Stimulated activated effector memory CD8-positive, alpha-beta T cell treated with anti-CD3 and anti-CD28 coated beads, Interleukin-12 subunit alpha, Interleukin-12 subunit beta, amount 100 ng/mL, for 72 hours (primary cell): ENCODE measurements at regions not wholly inside any gene's neighbourhood (a gene's known extent, or its start where the extent isn't known, plus 50 kb on each side); places are given as distances from the start of the nearest gene placed in this dataset.

ENCODE experiments used
- ATAC-seq: fragments of 150-1000 bp; cut with Tn5 transposase; 2 replicates; pipeline ENCODE4 v1.10.0; 2021
- DNase-seq, 2 donors: peaks; one replicate each; pipeline ENCODE4 v3.0.0; 2021 to 2022; ENCODE audit warnings: low spot score in 2 of 2
- H3K27ac Mint-ChIP-seq: one replicate; pipeline ENCODE4 v1.8.0; 2022; ENCODE audit warnings: mild to moderate bottlenecking, mixed read lengths
- H3K36me3 Mint-ChIP-seq: one replicate; pipeline ENCODE4 v1.8.0; 2022; ENCODE audit warnings: mild to moderate bottlenecking, mixed read lengths
- H3K4me1 Mint-ChIP-seq: one replicate; pipeline ENCODE4 v1.8.0; 2022; ENCODE audit warnings: mixed read lengths
- H3K4me3 Mint-ChIP-seq: one replicate; pipeline ENCODE4 v1.8.0; 2022; ENCODE audit warnings: mild to moderate bottlenecking, mixed read lengths
- H3K9me3 Mint-ChIP-seq: one replicate; pipeline ENCODE4 v1.8.0; 2022; ENCODE audit warnings: mixed read lengths

- Mint-ChIP-seq H3K27ac (no peak overlapping the region), H3K9me3 (no peaks in the 10 kb centered on the region), H3K36me3 (no peaks in the 10 kb centered on the region), H3K4me3 (no peak overlapping the region), H3K4me1 (no peaks in the 10 kb centered on the region)
- no peak for DNase-seq
- ATAC-seq: no peak
Observed at GRCh38 chr5:14063138-14063537, 80.0 kb upstream of the TRIO start.

DNA sequence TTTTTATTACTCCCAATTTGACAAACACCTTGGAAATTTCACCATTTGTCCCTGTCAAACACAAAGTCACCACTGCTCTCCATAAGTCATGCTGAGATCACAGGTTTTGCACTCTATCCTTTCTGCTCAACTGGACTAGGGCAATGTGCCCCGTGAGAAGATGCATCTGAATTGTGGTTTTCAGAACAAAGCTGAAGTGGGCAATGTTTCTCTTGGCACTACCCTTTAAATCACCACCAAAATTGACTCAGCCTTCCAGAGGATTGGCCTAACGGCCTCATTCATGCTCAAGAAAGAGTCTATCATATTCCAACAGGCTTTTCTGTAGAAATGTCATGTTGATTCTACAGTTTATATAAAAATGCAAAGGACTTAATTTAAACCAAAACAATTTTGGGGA lies 81.0 kb upstream of the TRIO start:
- H3K4me1 Mint-ChIP-seq: no peaks in the 10 kb centered on the region
- no peak overlapping the region for H3K4me3 Mint-ChIP-seq
- ATAC-seq (no peak), DNase-seq (no peak)
- no peaks in the 10 kb centered on the region for H3K36me3 Mint-ChIP-seq
- no peak overlapping the region for H3K27ac Mint-ChIP-seq
- no peaks in the 10 kb centered on the region for H3K9me3 Mint-ChIP-seq

- no peak overlapping the region for H3K4me3 Mint-ChIP-seq
- no peak for ATAC-seq
- no peaks in the 10 kb centered on the region for H3K4me1 Mint-ChIP-seq
- H3K9me3 Mint-ChIP-seq: no peaks in the 10 kb centered on the region
- H3K27ac Mint-ChIP-seq: no peak overlapping the region
- no peak for DNase-seq
- no peaks in the 10 kb centered on the region for H3K36me3 Mint-ChIP-seq
Observed at GRCh38 chr5:14061106-14061505, 82.0 kb upstream of the TRIO start.

- H3K27ac Mint-ChIP-seq: no peak overlapping the region
- DNase-seq: no peak
- H3K9me3 Mint-ChIP-seq: no peaks in the 10 kb centered on the region
- H3K4me3 Mint-ChIP-seq: no peak overlapping the region
- ATAC-seq: no peak
- H3K36me3 Mint-ChIP-seq: no peaks in the 10 kb centered on the region
- H3K4me1 Mint-ChIP-seq: no peaks in the 10 kb centered on the region
Observed at GRCh38 chr5:14060218-14060617, 82.9 kb upstream of the TRIO start.

- H3K9me3 Mint-ChIP-seq: no peaks in the 10 kb centered on the region
- H3K4me1 Mint-ChIP-seq: no peaks in the 10 kb centered on the region
- ATAC-seq (no peak), DNase-seq (no peak)
- H3K27ac Mint-ChIP-seq: no peak overlapping the region
- H3K4me3 Mint-ChIP-seq: no peak overlapping the region
- no peaks in the 10 kb centered on the region for H3K36me3 Mint-ChIP-seq
Observed at GRCh38 chr5:14059810-14060209, 83.3 kb upstream of the TRIO start.

- Mint-ChIP-seq H3K9me3 (no peaks in the 10 kb centered on the region), H3K36me3 (no peaks in the 10 kb centered on the region), H3K4me1 (no peaks in the 10 kb centered on the region), H3K4me3 (no peak overlapping the region), H3K27ac (no peak overlapping the region)
- no peak for ATAC-seq
- DNase-seq: no peak
Observed at GRCh38 chr5:14057289-14057688, 85.9 kb upstream of the TRIO start.

- H3K27ac Mint-ChIP-seq: no peak overlapping the region
- no peaks in the 10 kb centered on the region for H3K4me1 Mint-ChIP-seq
- H3K36me3 Mint-ChIP-seq: no peaks in the 10 kb centered on the region
- ATAC-seq (no peak), DNase-seq (no peak)
- H3K4me3 Mint-ChIP-seq: no peak overlapping the region
- H3K9me3 Mint-ChIP-seq: no peaks in the 10 kb centered on the region
Observed at GRCh38 chr5:14056039-14056438, 87.1 kb upstream of the TRIO start.

DNA sequence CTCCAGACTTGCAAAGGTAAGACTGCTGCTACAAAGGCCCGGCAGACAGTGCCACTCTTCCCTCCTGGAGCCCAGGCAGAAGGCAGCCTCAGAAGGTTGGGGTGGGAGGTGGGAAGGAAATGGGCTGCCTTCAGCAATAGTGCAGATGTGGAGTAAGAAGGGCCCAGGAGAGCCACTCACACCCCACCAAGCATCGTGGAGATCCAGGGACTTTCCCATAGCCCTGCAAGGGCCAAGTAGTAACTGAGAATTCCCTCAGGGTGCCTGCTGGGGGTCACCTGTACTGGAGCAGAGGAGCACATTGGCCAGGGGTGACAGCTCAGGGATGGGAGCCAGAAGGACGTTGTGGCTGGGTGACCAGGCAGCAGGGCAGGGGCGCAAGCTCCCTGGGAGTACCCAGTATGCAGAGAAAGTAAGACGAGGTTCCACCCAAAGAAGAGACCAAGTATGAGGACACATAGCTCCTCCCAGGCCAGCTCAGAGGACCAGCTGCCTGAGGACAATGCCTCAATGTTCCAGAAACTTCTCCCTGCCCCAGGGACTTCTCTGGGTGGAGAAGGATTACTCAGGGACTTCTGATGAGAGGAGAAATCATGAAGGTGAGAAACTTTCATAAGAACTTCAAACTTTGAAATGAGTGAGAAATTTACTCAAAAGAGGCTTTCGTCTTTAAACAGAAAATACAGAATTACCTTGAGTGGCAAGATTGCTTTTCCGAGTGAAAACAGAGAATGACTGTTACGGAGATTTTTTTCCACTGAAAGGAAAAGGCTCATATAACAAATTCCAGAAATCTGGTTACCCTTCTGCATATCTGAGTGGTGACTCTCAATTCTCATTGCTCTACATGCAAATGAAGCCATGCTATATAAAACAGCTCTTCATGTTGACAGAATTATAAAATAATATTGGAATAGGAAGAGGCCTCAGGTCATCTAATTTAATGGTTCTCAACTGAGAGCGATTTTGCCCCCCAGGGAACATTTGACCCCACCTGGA lies 87.9 kb upstream of the TRIO start:
- no peaks in the 10 kb centered on the region for H3K36me3 Mint-ChIP-seq
- ATAC-seq (no peak), DNase-seq (no peak)
- H3K9me3 Mint-ChIP-seq: no peaks in the 10 kb centered on the region
- H3K4me3 Mint-ChIP-seq: no peak overlapping the region
- H3K4me1 Mint-ChIP-seq: no peaks in the 10 kb centered on the region
- H3K27ac Mint-ChIP-seq: no peak overlapping the region

GRCh38 chr5:14054111-14054854 lies 88.9 kb upstream of the TRIO start:
- ATAC-seq: no peak
- Mint-ChIP-seq H3K4me3 (no peak overlapping the region), H3K9me3 (no peaks in the 10 kb centered on the region), H3K36me3 (no peaks in the 10 kb centered on the region), H3K27ac (no peak overlapping the region), H3K4me1 (no peaks in the 10 kb centered on the region)
- no peak for DNase-seq

- Mint-ChIP-seq H3K4me1 (no peaks in the 10 kb centered on the region), H3K9me3 (no peaks in the 10 kb centered on the region), H3K27ac (no peak overlapping the region), H3K4me3 (no peak overlapping the region), H3K36me3 (no peaks in the 10 kb centered on the region)
- no peak for ATAC-seq
- DNase-seq: no peak
Observed at GRCh38 chr5:14050821-14051220, 92.3 kb upstream of the TRIO start.

DNA sequence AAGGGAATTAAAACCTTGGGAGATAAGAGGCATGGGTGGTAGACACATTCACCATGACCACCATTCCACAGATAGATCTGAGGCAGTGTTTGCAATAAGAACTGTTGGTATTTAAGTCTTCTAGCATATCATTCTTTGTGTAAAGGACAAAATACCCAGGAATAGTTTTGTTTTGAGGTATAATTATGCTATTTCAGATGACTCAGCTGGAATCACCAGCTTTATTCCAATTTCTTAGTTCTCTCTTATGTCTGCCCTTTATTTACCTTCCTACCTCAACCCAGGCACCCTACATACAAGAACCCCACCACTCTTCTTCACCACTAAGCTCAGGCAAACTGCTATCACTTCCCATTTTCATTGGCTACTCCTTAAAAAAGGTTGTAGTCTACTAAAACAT lies 94.7 kb upstream of the TRIO start:
- no peaks in the 10 kb centered on the region for H3K4me1 Mint-ChIP-seq
- H3K36me3 Mint-ChIP-seq: no peaks in the 10 kb centered on the region
- H3K27ac Mint-ChIP-seq: no peak overlapping the region
- H3K9me3 Mint-ChIP-seq: peaks cover 2% of the 10 kb centered on the region
- ATAC-seq (no peak), DNase-seq (no peak)
- H3K4me3 Mint-ChIP-seq: no peak overlapping the region

DNA sequence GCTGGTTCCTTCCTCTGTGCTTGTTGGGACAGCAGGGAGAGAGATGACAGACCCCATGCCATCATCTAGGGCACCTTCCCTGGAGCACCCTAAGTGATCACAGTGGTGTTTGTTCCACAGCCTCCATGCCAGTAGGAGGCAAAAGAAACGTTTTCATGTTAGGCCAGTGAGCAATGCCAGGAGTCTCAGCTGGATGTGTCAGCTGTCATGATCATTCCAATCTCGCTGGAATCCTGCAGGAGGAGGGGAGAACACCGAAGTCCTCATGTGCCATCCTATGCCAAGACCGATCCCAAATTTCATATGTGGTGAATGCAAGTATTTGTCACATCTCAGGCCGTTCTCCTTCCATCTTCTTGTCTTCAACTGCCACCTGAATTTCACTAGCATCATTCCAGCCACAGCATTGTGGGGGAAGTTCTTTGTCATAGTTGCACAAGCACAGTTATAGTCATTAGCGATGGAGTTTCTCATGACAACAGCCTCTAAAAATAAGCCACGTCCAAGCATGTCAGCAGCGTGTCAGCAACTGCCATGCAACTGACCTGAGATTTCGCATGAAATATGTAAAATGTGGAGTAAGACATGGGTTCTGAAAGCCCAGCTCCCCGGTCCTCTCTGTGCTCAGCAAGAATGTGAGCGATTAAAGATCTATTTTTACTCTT lies 97.2 kb upstream of the DNAH5 start:
- Mint-ChIP-seq H3K27ac (no peak overlapping the region), H3K4me3 (no peak overlapping the region), H3K4me1 (no peaks in the 10 kb centered on the region), H3K9me3 (peaks cover 2% of the 10 kb centered on the region), H3K36me3 (no peaks in the 10 kb centered on the region)
- ATAC-seq (no peak), DNase-seq (no peak)

- no peak for ATAC-seq
- H3K9me3 Mint-ChIP-seq: peaks cover 2% of the 10 kb centered on the region
Observed at GRCh38 chr5:14040542-14040941, 96.1 kb upstream of the DNAH5 start.

DNA sequence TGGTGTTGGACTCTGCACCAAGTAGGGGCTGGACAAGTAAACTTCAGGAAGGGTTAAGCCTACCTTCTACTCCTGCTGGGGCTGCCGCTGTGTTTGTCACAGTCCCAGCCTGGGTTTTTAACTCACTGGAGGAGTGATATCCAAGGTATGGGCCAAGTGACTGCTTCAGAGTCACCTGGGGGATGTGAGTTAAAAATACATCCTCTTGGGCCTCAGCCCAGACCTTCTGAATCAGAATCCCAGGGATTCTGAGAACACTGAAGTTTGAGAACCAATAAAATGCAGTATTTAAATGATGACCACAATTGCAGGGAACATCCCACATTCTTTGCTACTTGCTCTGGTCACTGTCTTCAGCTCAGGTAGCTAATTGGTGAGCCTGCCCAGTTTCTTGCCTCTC lies 95.1 kb upstream of the DNAH5 start:
- Mint-ChIP-seq H3K36me3 (no peaks in the 10 kb centered on the region), H3K4me1 (no peaks in the 10 kb centered on the region), H3K9me3 (peaks cover 2% of the 10 kb centered on the region), H3K27ac (no peak overlapping the region), H3K4me3 (no peak overlapping the region)
- DNase-seq (no peak), ATAC-seq (no peak)

More at GRCh38 chr5:14040542-14040941, 96.1 kb upstream of the DNAH5 start:
- Mint-ChIP-seq H3K4me3 (no peak overlapping the region), H3K4me1 (no peaks in the 10 kb centered on the region), H3K27ac (no peak overlapping the region), H3K36me3 (no peaks in the 10 kb centered on the region)
- DNase-seq: no peak

GRCh38 chr5:14039063-14039462 lies 94.6 kb upstream of the DNAH5 start:
- H3K9me3 Mint-ChIP-seq: no peaks in the 10 kb centered on the region

More at GRCh38 chr5:14039063-14039462, 94.6 kb upstream of the DNAH5 start:
- no peak overlapping the region for H3K27ac Mint-ChIP-seq
- no peaks in the 10 kb centered on the region for H3K36me3 Mint-ChIP-seq
- no peak overlapping the region for H3K4me3 Mint-ChIP-seq
- ATAC-seq (no peak), DNase-seq (no peak)
- H3K4me1 Mint-ChIP-seq: no peaks in the 10 kb centered on the region
